ENCODE measurements at regions not wholly inside any gene's neighbourhood (a gene's known extent, or its start where the extent isn't known, plus 50 kb on each side); places are given as distances from the start of the nearest gene placed in this dataset.

DNA sequence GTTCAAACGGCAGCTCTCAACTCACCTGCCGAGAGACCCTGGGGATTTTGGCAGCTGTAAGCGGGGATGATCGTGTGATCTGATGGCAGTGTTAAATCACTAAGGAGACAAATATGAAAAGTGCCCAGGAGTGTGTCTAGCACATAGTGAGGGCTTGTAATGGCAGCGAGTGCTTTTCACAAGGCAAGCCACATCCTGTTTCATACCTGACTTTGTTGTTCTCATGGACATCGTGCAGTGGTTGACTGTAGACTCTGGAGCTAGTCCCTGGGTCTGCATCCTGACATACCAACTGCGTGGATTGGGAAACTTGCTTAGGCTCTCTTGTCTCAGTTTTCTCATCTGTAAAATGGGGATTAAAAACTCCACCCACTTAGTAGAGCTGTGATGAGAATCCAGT is 148.5 kb downstream of the VRK1 start:
- H3K36me3 Mint-ChIP-seq (ENCODE audit: unreplicated experiment), result no peaks in the 10 kb centered on the region
- H3K4me1 Mint-ChIP-seq (ENCODE audit: low read depth, unreplicated experiment), result no peaks in the 10 kb centered on the region
- no peak for DNase-seq
- no peak overlapping the region for H3K27ac Mint-ChIP-seq (ENCODE audit: unreplicated experiment)
- H3K9me3 Mint-ChIP-seq (ENCODE audit: unreplicated experiment), result peaks cover 4% of the 10 kb centered on the region
- no peak overlapping the region for H3K4me3 Mint-ChIP-seq (ENCODE audit: unreplicated experiment)
- TF ChIP-seq, protein P1, sequence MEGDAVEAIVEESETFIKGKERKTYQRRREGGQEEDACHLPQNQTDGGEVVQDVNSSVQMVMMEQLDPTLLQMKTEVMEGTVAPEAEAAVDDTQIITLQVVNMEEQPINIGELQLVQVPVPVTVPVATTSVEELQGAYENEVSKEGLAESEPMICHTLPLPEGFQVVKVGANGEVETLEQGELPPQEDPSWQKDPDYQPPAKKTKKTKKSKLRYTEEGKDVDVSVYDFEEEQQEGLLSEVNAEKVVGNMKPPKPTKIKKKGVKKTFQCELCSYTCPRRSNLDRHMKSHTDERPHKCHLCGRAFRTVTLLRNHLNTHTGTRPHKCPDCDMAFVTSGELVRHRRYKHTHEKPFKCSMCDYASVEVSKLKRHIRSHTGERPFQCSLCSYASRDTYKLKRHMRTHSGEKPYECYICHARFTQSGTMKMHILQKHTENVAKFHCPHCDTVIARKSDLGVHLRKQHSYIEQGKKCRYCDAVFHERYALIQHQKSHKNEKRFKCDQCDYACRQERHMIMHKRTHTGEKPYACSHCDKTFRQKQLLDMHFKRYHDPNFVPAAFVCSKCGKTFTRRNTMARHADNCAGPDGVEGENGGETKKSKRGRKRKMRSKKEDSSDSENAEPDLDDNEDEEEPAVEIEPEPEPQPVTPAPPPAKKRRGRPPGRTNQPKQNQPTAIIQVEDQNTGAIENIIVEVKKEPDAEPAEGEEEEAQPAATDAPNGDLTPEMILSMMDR (IDR thresholded peaks at IDR 0.05; ENCODE audit: partially characterized antibody, unreplicated experiment), result no peak
- H3K27me3 Mint-ChIP-seq (ENCODE audit: unreplicated experiment), result peaks cover 3% of the 10 kb centered on the region

DNA sequence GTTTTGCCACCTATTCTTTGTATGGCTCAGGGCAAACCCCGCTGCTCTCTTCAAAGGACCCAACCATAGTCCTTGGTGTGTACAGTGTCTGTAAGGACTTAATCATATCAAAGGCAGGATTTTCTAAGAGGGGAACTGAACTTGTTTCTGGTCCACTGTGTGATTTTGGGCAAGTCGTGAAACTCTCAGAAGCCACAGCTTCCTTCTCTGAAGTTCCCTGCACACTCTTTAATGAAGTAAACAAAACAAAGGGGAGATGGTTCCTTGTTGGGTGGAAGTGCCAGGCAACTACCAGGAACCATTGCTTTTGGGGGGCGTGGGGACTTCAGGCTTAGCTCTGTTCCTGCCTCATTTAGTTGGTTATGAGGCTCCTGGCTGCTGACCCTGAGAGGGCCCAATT is 152.4 kb downstream of the VRK1 start:
- DNase-seq, result no peak
- Mint-ChIP-seq H3K9me3 (ENCODE audit: unreplicated experiment) (no peaks in the 10 kb centered on the region), H3K27ac (ENCODE audit: unreplicated experiment) (no peak overlapping the region), H3K4me1 (ENCODE audit: low read depth, unreplicated experiment) (peaks cover 3% of the 10 kb centered on the region), H3K27me3 (ENCODE audit: unreplicated experiment) (no peaks in the 10 kb centered on the region), H3K36me3 (ENCODE audit: unreplicated experiment) (peaks cover 5% of the 10 kb centered on the region), H3K4me3 (ENCODE audit: unreplicated experiment) (no peak overlapping the region)
- TF ChIP-seq, protein P1 (IDR thresholded peaks at IDR 0.05; ENCODE audit: partially characterized antibody, unreplicated experiment), result no peak

DNA sequence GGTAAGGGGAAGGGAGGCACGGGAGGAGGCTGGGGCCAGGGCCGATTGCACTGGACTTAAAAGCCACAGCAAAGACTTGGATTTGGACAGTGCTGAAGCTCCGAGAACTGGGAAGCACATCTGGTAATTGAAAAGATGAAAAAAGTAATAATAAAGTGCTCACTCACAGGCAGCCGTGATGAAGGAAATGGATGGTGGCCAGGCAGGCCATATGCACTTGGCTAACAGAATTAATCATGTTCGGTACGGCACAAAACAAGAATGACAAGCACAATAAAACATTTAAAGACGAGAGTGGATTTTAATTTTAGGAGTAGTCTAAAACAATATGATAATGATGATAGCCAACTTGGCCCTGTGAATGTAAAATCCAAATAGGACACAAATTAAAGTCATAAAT is 154.3 kb downstream of the VRK1 start:
- Mint-ChIP-seq H3K27me3 (ENCODE audit: unreplicated experiment) (no peaks in the 10 kb centered on the region), H3K9me3 (ENCODE audit: unreplicated experiment) (no peaks in the 10 kb centered on the region), H3K4me3 (ENCODE audit: unreplicated experiment) (no peak overlapping the region), H3K4me1 (ENCODE audit: low read depth, unreplicated experiment) (peaks cover 3% of the 10 kb centered on the region), H3K36me3 (ENCODE audit: unreplicated experiment) (peaks cover 5% of the 10 kb centered on the region), H3K27ac (ENCODE audit: unreplicated experiment) (no peak overlapping the region)
- TF ChIP-seq, protein P1 (IDR thresholded peaks at IDR 0.05; ENCODE audit: partially characterized antibody, unreplicated experiment), result no peak
- DNase-seq, result no peak

DNA sequence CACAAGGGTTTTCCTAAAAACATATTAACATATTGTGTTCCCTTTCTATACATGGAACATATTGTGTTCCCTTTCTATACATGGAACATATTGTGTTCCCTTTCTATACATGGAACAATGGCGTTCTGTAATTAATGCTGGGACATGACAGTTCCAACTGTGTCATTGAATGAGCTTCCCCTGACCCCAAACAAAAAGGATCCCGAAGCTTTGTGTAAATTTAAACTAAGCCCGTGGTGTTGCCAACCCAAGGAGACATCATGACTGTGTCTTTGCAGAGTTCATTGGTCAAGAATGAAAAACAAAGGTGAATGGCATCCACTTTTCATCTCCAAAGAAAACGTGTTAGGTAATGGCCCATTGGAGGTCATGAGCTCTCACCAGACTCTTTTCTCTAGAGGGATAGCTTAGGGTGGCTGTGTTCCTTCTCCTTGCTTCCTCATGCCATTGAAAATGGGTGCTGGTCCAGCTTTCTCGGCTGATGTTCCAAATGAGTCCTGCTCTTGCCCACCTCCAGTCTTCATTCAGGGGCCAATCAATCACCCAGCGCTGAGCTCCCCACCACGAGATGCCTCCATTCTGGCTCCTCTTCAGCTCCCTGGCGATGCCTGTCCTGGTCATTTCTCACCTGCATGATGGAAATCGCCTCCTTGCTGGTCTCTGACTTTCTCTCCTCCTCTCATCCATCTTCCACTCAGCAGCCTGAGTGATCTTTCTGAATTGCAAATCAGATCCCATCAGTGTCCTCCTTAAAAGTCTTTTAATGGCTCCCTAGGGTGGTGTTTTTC is 156.1 kb downstream of the VRK1 start:
- Mint-ChIP-seq H3K4me3 (ENCODE audit: unreplicated experiment) (no peak overlapping the region), H3K36me3 (ENCODE audit: unreplicated experiment) (peaks cover 5% of the 10 kb centered on the region), H3K4me1 (ENCODE audit: low read depth, unreplicated experiment) (peaks cover 3% of the 10 kb centered on the region), H3K27ac (ENCODE audit: unreplicated experiment) (no peak overlapping the region), H3K9me3 (ENCODE audit: unreplicated experiment) (no peaks in the 10 kb centered on the region), H3K27me3 (ENCODE audit: unreplicated experiment) (no peaks in the 10 kb centered on the region)
- TF ChIP-seq, protein P1 (IDR thresholded peaks at IDR 0.05; ENCODE audit: partially characterized antibody, unreplicated experiment), result no peak
- no peak for DNase-seq

DNA sequence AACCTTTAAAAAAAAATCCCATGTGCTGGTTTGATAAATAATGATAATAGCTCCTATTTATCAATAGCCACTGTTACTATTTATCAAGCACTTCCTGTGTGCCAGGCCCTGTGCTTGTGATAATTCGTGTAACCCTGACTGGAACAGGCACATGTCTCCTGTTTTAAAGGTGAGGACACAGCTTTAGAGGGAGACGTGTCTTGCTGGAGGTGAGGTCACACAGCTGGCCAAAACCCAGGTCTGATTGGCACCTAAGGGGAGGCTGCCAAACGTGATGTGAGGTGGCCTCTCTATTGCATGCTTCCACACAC is 156.6 kb downstream of the VRK1 start:
- H3K9me3 Mint-ChIP-seq (ENCODE audit: unreplicated experiment), result no peaks in the 10 kb centered on the region
- H3K27ac Mint-ChIP-seq (ENCODE audit: unreplicated experiment), result no peak overlapping the region
- no peak for DNase-seq
- H3K36me3 Mint-ChIP-seq (ENCODE audit: unreplicated experiment), result peaks cover 5% of the 10 kb centered on the region
- TF ChIP-seq, protein P1 (IDR thresholded peaks at IDR 0.05; ENCODE audit: partially characterized antibody, unreplicated experiment), result no peak
- H3K27me3 Mint-ChIP-seq (ENCODE audit: unreplicated experiment), result no peaks in the 10 kb centered on the region
- peaks cover 3% of the 10 kb centered on the region for H3K4me1 Mint-ChIP-seq (ENCODE audit: low read depth, unreplicated experiment)
- H3K4me3 Mint-ChIP-seq (ENCODE audit: unreplicated experiment), result no peak overlapping the region
